ENCODE measurements at regions not wholly inside any gene's neighbourhood (a gene's known extent, or its start where the extent isn't known, plus 50 kb on each side); places are given as distances from the start of the nearest gene placed in this dataset.

DNA sequence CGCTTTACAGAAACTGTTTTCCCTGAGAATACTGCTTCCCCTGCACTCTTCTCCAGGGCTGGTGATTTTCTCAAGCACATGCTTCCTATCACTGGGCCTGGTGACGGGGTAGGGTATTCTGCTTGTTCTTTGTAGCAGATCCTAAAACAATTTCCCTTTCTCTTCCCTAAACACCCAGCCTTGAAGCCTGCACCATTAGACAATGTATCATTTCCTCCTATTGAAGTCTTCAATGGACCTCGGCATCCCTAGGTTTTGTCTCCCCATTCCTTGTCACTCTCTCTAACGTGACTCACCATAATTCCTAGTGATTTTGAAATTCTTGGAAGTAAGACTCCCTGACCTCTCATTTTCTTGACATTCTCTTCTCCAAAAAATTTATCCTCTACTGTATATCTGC is 109.5 kb upstream of the GHITM start:
- DNase-seq (ENCODE audit: low read depth) (no peak), FAIRE-seq (no peak)
- no peak overlapping the region for H3K27ac Mint-ChIP-seq (ENCODE audit: unreplicated experiment)
- H3K27me3 Mint-ChIP-seq (ENCODE audit: low read depth, unreplicated experiment): no peaks in the 10 kb centered on the region
- H3K27ac ChIP-seq (ENCODE audit: low read depth, low read length): no peak overlapping the region
- no peaks in the 10 kb centered on the region for H3K79me2 ChIP-seq (ENCODE audit: insufficient read depth, low read length)
- no peaks in the 10 kb centered on the region for H3K4me1 ChIP-seq (ENCODE audit: insufficient read depth, low read length)
- no peaks in the 10 kb centered on the region for H3K9me3 Mint-ChIP-seq (ENCODE audit: unreplicated experiment)
- H2AFZ ChIP-seq (ENCODE audit: low read depth, low read length): no peak overlapping the region
- H3K4me1 Mint-ChIP-seq (ENCODE audit: low read depth, unreplicated experiment): no peaks in the 10 kb centered on the region
- no peaks in the 10 kb centered on the region for H4K20me1 ChIP-seq (ENCODE audit: insufficient read depth, low read length)
- no peaks in the 10 kb centered on the region for H3K36me3 ChIP-seq (ENCODE audit: insufficient read depth, low read length)
- no peaks in the 10 kb centered on the region for H3K27me3 ChIP-seq (ENCODE audit: insufficient read depth, low read length)
- no peak overlapping the region for H3K9ac ChIP-seq (ENCODE audit: low read length)
- TF ChIP-seq, protein P1, sequence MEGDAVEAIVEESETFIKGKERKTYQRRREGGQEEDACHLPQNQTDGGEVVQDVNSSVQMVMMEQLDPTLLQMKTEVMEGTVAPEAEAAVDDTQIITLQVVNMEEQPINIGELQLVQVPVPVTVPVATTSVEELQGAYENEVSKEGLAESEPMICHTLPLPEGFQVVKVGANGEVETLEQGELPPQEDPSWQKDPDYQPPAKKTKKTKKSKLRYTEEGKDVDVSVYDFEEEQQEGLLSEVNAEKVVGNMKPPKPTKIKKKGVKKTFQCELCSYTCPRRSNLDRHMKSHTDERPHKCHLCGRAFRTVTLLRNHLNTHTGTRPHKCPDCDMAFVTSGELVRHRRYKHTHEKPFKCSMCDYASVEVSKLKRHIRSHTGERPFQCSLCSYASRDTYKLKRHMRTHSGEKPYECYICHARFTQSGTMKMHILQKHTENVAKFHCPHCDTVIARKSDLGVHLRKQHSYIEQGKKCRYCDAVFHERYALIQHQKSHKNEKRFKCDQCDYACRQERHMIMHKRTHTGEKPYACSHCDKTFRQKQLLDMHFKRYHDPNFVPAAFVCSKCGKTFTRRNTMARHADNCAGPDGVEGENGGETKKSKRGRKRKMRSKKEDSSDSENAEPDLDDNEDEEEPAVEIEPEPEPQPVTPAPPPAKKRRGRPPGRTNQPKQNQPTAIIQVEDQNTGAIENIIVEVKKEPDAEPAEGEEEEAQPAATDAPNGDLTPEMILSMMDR (IDR thresholded peaks at IDR 0.05; ENCODE audit: insufficient read depth, low read depth, low read length): no peak
- no peak for TF ChIP-seq EZH2 (IDR thresholded peaks at IDR 0.05; ENCODE audit: insufficient read depth, low read length)
- no peak overlapping the region for H3K4me3 ChIP-seq (ENCODE audit: insufficient read depth, low read depth, low read length)
- H3K9me3 ChIP-seq (ENCODE audit: insufficient read depth, low read depth, low read length): no peaks in the 10 kb centered on the region
- H3K36me3 Mint-ChIP-seq (ENCODE audit: low read depth, unreplicated experiment): no peaks in the 10 kb centered on the region
- no peak overlapping the region for H3K4me3 Mint-ChIP-seq (ENCODE audit: unreplicated experiment)
- no peak overlapping the region for H3K4me2 ChIP-seq (ENCODE audit: low read length)

DNA sequence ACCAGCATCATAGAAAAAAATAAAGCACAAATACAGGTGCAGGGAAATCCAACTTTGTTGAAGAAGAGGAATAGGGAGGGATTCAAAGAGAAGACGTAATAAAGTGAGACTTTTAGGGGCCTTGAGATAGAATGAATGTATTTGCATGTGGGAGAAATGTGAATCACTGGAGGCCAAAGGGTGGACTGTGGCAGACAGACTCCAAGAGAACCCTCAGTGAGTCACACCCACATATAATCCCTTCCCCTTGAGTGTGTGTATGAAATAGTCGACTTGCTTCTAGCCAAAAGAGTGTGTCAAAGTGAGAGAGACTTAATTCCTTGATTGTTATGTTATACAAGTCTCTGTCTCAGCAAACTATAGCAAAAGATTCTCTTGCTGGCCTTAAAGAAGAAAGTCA is 101.3 kb upstream of the GHITM start:
- Mint-ChIP-seq H3K36me3 (ENCODE audit: low read depth, unreplicated experiment) (no peaks in the 10 kb centered on the region), H3K27me3 (ENCODE audit: low read depth, unreplicated experiment) (no peaks in the 10 kb centered on the region), H3K27ac (ENCODE audit: unreplicated experiment) (no peak overlapping the region), H3K4me1 (ENCODE audit: low read depth, unreplicated experiment) (no peaks in the 10 kb centered on the region), H3K4me3 (ENCODE audit: unreplicated experiment) (no peak overlapping the region), H3K9me3 (ENCODE audit: unreplicated experiment) (no peaks in the 10 kb centered on the region)
- Histone ChIP-seq H4K20me1 (ENCODE audit: insufficient read depth, low read length) (no peaks in the 10 kb centered on the region), H3K9ac (ENCODE audit: low read length) (no peak overlapping the region), H2AFZ (ENCODE audit: low read depth, low read length) (no peak overlapping the region), H3K27me3 (ENCODE audit: insufficient read depth, low read length) (no peaks in the 10 kb centered on the region), H3K4me2 (ENCODE audit: low read length) (no peak overlapping the region), H3K27ac (ENCODE audit: low read depth, low read length) (no peak overlapping the region), H3K36me3 (ENCODE audit: insufficient read depth, low read length) (no peaks in the 10 kb centered on the region), H3K4me3 (ENCODE audit: insufficient read depth, low read depth, low read length) (no peak overlapping the region), H3K79me2 (ENCODE audit: insufficient read depth, low read length) (no peaks in the 10 kb centered on the region), H3K9me3 (ENCODE audit: insufficient read depth, low read depth, low read length) (no peaks in the 10 kb centered on the region), H3K4me1 (ENCODE audit: insufficient read depth, low read length) (no peaks in the 10 kb centered on the region)
- no peak for FAIRE-seq
- DNase-seq (ENCODE audit: low read depth): no peak
- TF ChIP-seq, protein P1 (IDR thresholded peaks at IDR 0.05; ENCODE audit: insufficient read depth, low read depth, low read length): no peak
- no peak for TF ChIP-seq EZH2 (IDR thresholded peaks at IDR 0.05; ENCODE audit: insufficient read depth, low read length)

DNA sequence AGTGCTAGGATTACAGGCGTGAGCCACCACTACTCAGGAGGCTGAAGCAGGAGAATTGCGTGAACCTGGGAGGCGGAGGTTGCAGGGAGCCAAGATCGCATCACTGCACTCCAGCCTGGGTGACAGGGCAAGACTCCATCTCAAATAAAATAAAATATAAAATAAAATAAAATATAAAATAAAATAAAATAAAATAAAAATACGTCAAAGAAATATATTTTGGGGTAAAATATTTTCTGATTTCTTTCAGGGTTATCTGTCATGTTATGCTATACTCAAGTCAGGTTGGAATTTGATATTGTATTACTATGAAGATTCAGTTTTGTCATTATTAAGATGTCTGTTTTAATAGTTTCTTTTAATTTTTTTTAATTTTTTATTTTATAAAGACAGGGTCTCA is 99.4 kb upstream of the GHITM start:
- Histone ChIP-seq H2AFZ (ENCODE audit: low read depth, low read length) (no peak overlapping the region), H4K20me1 (ENCODE audit: insufficient read depth, low read length) (no peaks in the 10 kb centered on the region), H3K4me3 (ENCODE audit: insufficient read depth, low read depth, low read length) (no peak overlapping the region), H3K36me3 (ENCODE audit: insufficient read depth, low read length) (no peaks in the 10 kb centered on the region), H3K27me3 (ENCODE audit: insufficient read depth, low read length) (no peaks in the 10 kb centered on the region), H3K27ac (ENCODE audit: low read depth, low read length) (no peak overlapping the region), H3K9ac (ENCODE audit: low read length) (no peak overlapping the region), H3K4me2 (ENCODE audit: low read length) (no peak overlapping the region), H3K9me3 (ENCODE audit: insufficient read depth, low read depth, low read length) (no peaks in the 10 kb centered on the region), H3K4me1 (ENCODE audit: insufficient read depth, low read length) (no peaks in the 10 kb centered on the region), H3K79me2 (ENCODE audit: insufficient read depth, low read length) (no peaks in the 10 kb centered on the region)
- no peak for FAIRE-seq
- DNase-seq (ENCODE audit: low read depth): no peak
- Mint-ChIP-seq H3K36me3 (ENCODE audit: low read depth, unreplicated experiment) (no peaks in the 10 kb centered on the region), H3K4me1 (ENCODE audit: low read depth, unreplicated experiment) (no peaks in the 10 kb centered on the region), H3K27me3 (ENCODE audit: low read depth, unreplicated experiment) (no peaks in the 10 kb centered on the region), H3K4me3 (ENCODE audit: unreplicated experiment) (no peak overlapping the region), H3K9me3 (ENCODE audit: unreplicated experiment) (no peaks in the 10 kb centered on the region), H3K27ac (ENCODE audit: unreplicated experiment) (no peak overlapping the region)
- TF ChIP-seq EZH2 (IDR thresholded peaks at IDR 0.05; ENCODE audit: insufficient read depth, low read length): no peak
- TF ChIP-seq, protein P1 (IDR thresholded peaks at IDR 0.05; ENCODE audit: insufficient read depth, low read depth, low read length): no peak
